ENCODE measurements at regions not wholly inside any gene's neighbourhood (a gene's known extent, or its start where the extent isn't known, plus 50 kb on each side); places are given as distances from the start of the nearest gene placed in this dataset.

DNA sequence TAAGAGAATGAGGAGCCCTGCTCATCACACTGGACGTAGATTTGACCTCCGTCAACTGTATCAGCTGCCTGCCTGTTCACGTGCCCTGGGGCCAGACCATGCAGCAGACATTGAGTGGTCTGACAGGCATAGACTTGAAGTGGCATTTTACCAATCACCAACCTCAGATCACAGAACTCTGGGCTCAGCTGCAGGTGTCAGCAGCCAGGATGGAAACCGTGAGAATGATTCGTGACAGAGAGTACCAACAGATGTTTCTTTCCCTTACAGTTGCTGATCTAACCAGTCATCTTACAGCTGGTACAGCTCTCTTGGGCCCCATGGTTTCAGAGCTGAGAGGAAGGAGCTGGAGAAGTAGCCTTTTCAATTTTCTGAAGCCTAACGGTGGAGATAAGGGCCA lies 148.9 kb downstream of the EN1 start:
- no peak for DNase-seq (ENCODE audit: low read depth)

- DNase-seq (ENCODE audit: low read depth), result no peak
Measured at GRCh38 chr2:118697781-118698180, 149.7 kb downstream of the EN1 start.

GRCh38 chr2:118696786-118697465 lies 150.5 kb downstream of the EN1 start:
- no peak for DNase-seq (ENCODE audit: low read depth)

GRCh38 chr2:118693287-118693822 lies 154.1 kb downstream of the EN1 start:
- DNase-seq (ENCODE audit: low read depth), result no peak

GRCh38 chr2:118689874-118690273 lies 157.6 kb downstream of the EN1 start:
- DNase-seq (ENCODE audit: low read depth), result no peak

DNA sequence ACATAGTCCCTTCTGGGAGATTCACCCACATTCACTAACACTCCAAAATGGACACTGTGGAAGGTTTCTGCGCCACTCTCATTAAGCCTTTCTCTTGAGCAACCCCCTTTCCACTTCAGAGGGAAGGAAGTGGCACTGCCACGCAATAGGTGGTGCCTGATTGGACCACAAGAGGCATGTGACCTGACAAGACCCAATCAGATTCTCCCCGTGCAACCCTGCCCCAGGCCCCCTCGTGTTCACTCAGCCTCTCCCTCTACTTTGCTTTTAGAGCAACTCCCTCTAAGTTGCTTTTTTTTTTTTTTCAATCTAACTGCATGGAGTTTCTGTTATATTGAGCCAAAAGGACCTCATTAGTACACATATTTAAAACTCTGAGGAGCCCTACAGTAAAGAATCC lies 158.0 kb downstream of the EN1 start:
- DNase-seq (ENCODE audit: low read depth), result no peak

- DNase-seq (ENCODE audit: low read depth), result no peak
Measured at GRCh38 chr2:118689033-118689432, 158.4 kb downstream of the EN1 start.

DNA sequence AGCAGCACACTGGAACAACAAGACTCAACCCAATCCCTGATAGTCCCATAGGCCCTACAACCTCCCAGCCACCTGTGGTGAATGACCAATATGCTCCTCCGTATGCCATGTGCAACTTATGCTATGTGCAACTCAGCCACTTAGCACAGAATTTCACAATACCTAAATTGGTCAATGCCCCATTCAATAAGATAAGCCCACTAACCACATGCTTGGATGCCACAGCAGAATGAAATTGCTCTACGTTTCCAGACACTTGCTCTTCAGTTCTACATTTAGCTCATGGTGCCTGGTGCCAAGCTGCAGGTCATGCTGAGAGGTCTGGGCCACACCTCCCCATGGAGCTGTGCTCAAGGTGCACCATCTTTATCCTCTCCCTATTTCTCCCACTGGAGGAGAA lies 159.8 kb downstream of the EN1 start:
- no peak for DNase-seq (ENCODE audit: low read depth)

GRCh38 chr2:118687192-118687591 lies 160.3 kb downstream of the EN1 start:
- no peak for DNase-seq (ENCODE audit: low read depth)

- no peak for DNase-seq (ENCODE audit: low read depth)
Measured at GRCh38 chr2:118686346-118686745, 161.1 kb downstream of the EN1 start.

- DNase-seq (ENCODE audit: low read depth), result no peak
Measured at GRCh38 chr2:118683460-118683859, 164.0 kb downstream of the EN1 start.

- no peak for DNase-seq (ENCODE audit: low read depth)
Measured at GRCh38 chr2:118678985-118679384, 168.5 kb downstream of the EN1 start.

DNA sequence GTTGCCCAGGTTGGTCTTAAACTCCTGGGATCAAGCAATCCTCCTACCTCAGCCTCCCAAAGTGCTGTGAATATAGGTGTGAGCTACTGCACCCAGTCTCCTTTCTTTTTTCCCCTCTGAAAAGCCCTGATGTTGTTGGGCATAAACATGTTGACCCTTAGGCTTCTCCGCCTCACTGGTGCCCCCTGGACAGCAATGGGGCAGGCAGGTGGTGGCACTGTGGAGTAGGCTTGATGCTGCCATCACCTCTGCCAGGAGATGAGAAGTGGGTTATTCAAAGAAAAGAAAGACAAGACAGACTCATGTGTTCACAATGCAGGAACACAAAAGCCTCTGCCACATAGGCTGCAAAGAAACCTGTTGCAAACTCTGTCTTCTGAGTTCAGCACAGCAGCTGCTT lies 169.9 kb downstream of the EN1 start:
- DNase-seq (ENCODE audit: low read depth), result no peak

GRCh38 chr2:118675531-118675930 lies 171.9 kb downstream of the EN1 start:
- no peak for DNase-seq (ENCODE audit: low read depth)

DNA sequence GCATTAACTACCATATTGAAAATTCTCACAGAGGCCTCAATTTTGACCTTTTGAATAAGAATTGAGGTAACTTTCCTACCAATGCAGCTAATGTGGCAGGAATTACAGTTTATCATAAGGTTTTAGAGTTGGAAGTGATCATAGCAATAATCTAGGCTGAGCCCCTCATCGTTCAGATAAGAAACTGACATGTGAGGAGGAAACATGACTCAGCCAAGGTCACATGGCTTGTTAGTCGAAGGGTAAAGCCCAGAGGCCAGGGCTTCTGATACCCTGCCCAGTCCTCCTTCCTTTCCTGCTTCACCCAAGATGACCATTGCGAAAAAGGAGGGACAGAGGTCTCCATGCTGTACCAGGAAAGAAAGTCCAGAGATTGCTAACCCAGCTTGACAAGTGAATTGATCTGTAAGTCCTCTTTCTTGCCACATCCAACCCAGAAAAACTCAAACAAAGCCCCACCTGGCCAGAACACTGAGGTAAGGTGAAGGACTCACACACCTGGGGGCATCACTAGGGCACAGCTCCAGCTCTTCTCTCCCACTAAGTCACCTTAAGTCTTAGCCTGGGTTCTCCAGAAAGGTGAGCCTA lies 174.8 kb downstream of the EN1 start:
- DNase-seq (ENCODE audit: low read depth), result no peak

GRCh38 chr2:118671701-118672454 lies 175.6 kb downstream of the EN1 start:
- DNase-seq (ENCODE audit: low read depth), result no peak

DNA sequence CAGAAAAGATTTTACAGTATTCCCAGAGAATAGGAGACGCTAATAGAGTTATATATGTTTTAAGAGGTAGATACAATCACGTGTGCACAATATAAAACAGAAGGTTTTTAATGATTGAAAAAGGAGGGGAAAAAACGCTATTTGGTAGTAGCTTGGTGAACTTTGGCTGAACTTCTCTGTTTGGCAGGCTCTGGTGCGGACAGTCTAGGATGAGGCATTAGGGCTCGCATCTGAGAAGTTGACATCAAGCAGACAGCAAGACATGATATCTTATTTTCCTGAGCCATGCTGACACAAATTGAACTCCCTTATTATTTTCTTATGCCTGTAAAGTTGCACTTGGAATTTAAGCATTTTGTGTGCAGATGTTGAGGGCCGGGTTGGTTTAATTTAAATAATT lies 176.6 kb downstream of the EN1 start:
- DNase-seq (ENCODE audit: low read depth), result no peak

GRCh38 chr2:118670276-118670675 lies 177.2 kb downstream of the EN1 start:
- DNase-seq (ENCODE audit: low read depth), result no peak

DNA sequence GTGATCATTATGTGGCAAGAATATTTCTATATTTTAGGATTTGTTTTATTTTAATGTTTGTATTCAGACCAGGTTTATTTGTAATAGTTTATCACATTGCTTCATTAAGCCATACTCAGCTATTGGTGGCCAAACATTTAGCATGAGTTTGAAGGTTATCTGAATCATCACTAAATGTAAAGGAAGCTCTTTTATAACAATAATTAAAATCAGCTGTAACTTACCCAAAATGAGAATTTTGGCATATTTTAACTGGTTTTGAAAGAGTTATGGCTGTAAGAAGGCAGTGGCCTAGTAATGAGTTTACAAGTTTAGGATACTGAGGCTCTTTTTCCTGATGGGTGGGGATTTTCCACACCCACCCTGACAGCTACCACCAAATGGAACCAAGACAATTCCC lies 177.8 kb downstream of the EN1 start:
- no peak for DNase-seq (ENCODE audit: low read depth)

DNA sequence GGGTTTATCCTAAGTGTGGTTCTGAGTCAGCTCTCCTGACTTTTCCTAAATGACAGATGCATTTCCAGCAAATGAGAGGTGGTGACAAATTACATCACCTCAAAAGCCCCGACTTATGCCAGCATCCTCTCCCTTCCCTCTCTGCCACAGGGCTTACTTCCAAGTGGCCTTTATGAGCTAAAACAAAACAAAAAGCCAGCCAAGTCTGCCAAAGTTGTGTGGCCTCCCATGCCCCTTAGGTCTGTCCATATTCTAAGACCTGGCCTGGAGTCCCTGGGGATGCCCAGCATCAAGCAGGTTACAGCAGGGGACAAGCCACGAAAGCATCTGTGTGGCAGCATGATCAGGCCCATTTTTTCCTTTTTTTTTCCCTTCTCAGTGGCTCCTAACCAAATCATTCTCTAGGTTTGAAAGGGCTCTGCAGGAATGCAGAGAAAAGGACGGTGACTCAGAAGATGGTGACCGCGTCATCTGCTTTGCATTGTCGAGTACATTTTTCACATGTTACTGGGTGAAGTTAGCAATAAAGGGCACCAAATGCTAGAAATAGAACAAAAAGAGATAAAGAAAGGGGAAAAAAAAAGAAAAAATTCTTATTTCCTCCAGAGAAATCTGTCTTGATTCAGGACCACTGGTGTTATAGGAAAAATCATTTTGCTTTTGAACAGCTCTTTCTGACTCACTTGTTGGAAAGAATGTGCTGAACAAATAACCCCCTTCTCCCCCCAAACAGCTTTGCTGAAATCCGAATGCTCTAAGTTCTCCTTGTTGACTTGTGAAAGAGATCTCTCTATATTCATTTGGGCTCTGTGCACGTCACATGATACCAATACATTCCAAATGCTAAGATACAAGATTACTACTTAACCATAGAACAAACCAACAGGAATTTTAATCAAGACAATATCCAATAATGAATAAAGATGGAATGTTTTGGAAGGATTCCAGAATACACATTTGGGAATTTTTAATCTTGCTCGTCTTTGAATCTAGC lies 178.7 kb downstream of the EN1 start:
- DNase-seq (ENCODE audit: low read depth), result no peak

GRCh38 chr2:118667964-118668363 lies 179.5 kb downstream of the EN1 start:
- DNase-seq (ENCODE audit: low read depth), result no peak

GRCh38 chr2:118667348-118667747 lies 180.1 kb downstream of the EN1 start:
- no peak for DNase-seq (ENCODE audit: low read depth)
